NCI-H526 treated with DMSO at 0.1 percent for 48 hours (cell line): ENCODE measurements at regions not wholly inside any gene's neighbourhood (a gene's known extent, or its start where the extent isn't known, plus 50 kb on each side); places are given as distances from the start of the nearest gene placed in this dataset.
"Not testable (repeated sequence)": the region's sequence is repeated elsewhere in the genome, so short reads cannot be mapped to it uniquely, and the experiment has no call there.

Experiments used
- DNase-seq: peaks from one replicate; lab custom pipeline; 2025; lab: John Stamatoyannopoulos, UW

GRCh38 chrX:8025705-8026104, 98.5 kb upstream of the PNPLA4 start:
- DNase-seq: no peak

DNA sequence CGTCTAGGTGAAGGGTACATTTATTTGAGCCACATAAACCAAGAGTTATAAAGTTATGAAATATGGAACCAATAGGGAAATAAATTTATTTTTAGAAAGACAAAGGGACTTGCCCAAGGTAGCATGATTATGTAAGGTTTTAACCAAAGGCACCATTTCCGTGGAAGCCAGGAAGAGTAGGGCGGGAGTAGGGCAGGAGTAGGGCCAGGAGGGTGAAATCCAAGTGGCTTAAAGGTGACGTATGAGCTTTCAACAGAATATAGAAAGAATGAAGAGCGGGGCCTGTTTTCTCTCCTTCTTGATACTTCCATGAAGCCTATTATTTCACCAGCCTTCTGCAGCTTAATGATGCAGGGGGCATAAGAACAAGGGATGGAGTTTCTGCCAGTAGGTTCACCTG, 91.7 kb upstream of the PNPLA4 start:
- DNase-seq: no peak

GRCh38 chrX:8010105-8010504, 82.9 kb upstream of the PNPLA4 start:
- DNase-seq: no peak

GRCh38 chrX:8005678-8006347, 78.6 kb upstream of the PNPLA4 start:
- DNase-seq: no peak

GRCh38 chrX:8003147-8003883, 76.1 kb upstream of the PNPLA4 start:
- DNase-seq: no peak

DNA sequence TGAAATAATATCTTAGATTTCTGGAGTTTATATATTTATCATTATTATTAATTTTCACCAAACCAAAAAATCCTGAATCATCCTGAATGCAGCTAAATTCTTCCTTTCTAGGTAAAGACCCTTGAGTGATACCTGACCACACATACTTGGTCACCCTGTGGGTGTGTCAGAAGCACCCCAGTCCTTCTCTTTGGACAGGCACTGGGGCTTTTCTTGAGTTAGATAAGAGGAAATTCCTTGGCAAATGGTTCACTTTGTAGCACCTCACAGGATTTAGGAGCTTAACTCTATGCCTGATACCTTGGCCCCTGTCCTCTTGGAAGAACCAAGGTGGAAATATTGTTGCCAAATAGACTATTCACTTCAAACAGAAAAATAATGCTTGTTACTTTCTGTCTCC, 69.6 kb upstream of the PNPLA4 start:
- no peak for DNase-seq

GRCh38 chrX:7996414-7996813, 69.2 kb upstream of the PNPLA4 start:
- peak; percentile 48 for DNase-seq

DNA sequence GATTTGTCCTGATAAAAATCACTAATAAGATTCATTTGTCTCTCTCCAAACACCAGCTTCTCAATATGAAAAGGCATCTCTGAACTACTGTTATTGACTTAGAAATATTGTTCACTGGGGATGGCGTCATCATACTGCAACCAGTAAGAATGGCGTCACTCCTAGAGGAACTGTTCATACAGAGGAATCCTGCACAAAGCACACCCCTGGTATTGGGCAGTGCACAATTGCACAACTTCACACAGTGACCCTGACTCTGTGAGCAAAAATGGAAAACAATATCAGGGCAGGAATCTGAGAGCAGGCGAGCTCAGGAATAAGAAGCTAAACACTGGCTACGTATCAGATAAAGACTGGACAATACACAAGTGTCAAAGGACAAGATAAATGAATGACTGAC, 66.7 kb upstream of the PNPLA4 start:
- no peak for DNase-seq

DNA sequence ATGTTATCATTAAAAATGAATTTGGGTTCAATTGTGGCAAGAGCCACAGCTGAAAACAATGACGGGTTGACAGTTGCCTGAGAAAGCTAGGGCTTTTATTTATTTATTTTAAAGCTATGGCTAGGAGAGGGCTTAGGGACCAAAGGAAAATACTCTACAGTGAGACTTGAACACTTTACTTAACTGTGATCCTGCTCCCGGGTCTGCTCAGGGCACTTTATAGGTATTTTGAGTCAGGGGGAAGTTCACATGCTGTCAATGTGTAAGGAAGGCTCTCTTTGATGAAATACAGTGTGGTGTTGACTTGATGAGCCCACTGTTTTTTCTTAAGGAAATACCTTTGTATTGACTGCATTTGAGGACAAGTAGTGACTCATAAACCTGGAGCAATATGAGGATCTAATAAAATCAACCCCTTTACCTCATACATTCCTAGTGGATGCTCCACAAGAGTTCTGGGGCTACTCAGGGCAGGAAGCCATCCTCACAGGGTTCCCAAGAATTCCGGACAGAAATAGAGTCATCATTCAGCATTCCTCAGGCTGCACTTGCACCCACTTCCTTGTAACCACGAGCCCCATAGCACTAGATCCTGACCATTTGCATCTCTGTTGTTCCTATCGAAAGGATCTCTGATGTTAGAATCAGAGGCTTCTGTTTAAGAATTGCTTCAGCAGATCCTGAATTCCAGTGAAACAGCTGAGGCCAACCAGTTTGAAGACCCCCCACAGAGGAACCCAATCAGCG, 61.0 kb upstream of the PNPLA4 start:
- not testable (repeated sequence) for DNase-seq

DNA sequence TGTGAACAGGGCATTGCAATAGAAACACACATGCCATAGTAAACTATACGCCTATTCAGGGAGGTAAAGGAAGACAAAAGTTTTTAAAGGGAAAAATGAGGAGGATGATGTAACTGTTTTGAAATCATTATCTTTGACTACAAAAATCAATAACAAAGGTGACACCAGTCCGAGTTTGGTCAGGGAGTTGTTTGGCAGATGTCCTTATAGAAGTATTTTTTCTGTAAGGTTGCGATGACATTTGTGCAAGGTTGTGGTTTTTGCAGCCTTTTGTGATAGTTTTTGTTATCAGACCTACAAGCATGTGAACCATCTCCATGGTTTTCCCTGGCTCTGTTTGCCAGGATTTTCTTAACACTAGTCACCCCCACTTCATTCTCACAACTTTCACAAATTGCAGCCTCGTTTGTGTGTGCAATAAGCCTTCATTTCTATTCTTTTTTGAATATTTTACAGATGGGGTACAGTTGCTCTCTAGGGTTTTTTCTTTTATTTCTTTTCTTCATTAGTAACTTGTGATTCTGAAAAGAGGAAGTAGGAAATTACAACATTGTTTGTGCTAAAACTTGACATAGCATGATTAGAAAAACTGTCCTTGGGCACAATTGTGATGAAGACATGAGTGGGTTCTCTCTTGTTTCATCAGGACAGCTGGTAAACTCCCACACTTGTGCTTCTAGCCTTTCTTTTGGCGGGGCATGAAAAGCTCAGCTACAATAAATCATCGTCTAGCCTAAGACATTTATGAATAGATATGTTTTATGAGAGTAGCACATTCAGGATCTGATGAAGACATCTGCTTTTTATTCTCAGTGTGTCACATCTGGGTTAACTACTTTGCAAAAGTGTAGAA, 60.2 kb upstream of the PNPLA4 start:
- DNase-seq: no peak

DNA sequence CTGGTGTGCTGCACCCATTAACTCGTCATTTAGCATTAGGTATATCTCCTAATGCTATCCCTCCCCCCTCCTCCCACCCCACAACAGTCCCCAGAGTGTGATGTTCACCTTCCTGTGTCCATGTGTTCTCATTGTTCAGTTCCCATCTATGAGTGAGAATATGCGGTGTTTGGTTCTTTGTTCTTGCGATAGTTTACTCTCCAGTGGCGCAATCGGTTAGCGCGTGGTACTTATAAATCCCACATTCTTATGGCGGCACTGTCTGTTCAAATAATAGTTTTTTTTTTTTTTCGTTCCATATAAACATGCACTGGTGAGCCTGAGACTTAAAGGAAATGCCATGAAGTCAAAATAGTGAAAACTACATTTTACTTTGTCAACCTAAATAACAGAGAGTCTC, 59.5 kb upstream of the PNPLA4 start:
- not testable (repeated sequence) for DNase-seq

DNA sequence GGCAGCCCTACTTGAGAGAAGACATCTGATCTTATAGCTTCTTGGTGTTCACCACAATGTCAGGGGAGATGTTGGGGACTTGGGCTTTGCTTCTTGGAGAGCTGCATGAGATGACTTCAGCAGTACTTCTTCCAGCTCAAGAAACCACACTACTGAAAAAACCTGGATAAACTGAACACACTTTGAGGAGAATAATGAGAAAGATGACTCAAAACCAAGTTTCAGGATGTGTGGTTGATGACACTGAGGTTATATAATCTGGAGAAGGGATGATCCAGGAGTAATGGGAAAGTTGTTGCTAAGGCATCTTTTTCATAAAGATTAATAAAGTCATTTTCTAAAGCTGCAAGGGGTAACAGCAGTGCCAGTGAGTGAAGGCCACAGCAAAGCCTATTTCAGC, 58.4 kb upstream of the PNPLA4 start:
- DNase-seq: no peak

GRCh38 chrX:7983581-7983980, 56.4 kb upstream of the PNPLA4 start:
- no peak for DNase-seq
